HEK293 (cell line): ENCODE measurements at regions not wholly inside any gene's neighbourhood (a gene's known extent, or its start where the extent isn't known, plus 50 kb on each side); places are given as distances from the start of the nearest gene placed in this dataset.

Experiments
- GLI4 ChIP-seq: fragments of 450-650 bp; formaldehyde crosslinking; IDR thresholded peaks from 2 replicates; pipeline ENCODE4 v1.5.1; 2016; ENCODE audit warnings: missing biosample characterization, missing genetic modification characterization
- KLF9 ChIP-seq: fragments of 450-650 bp; formaldehyde crosslinking; IDR thresholded peaks from 2 replicates; pipeline ENCODE4 v1.5.1; 2016; ENCODE audit warnings: missing biosample characterization, missing genetic modification characterization, low read depth
- TRIM28 ChIP-seq: IDR thresholded peaks from 2 replicates; pipeline ENCODE4 v1.6.1; 2011; ENCODE audit warnings: low read length, control low read depth, borderline replicate concordance
- YY1 ChIP-seq: fragments of 450-650 bp; formaldehyde crosslinking; IDR thresholded peaks from 2 replicates; pipeline ENCODE4 v1.5.1; 2018; ENCODE audit warnings: missing biosample characterization, missing genetic modification characterization
- ZBTB21 ChIP-seq: fragments of 450-650 bp; formaldehyde crosslinking; IDR thresholded peaks from 2 replicates; pipeline ENCODE4 v1.5.1; 2017; ENCODE audit warnings: missing biosample characterization, missing genetic modification characterization
- ZNF221 ChIP-seq: fragments of 450-650 bp; formaldehyde crosslinking; IDR thresholded peaks from 2 replicates; pipeline ENCODE4 v1.5.1; 2017; ENCODE audit warnings: missing biosample characterization, missing genetic modification characterization, borderline replicate concordance
- ZNF274 ChIP-seq, 2 experiments: fragments of 200-500 bp in 1 of 2; fragments of 450-650 bp in 1 of 2; sonication (Bioruptor generic) in 1 of 2; formaldehyde crosslinking in 1 of 2; IDR thresholded peaks; 2 replicates each; pipeline versions ENCODE4 v1.5.1 to v1.6.1; 2014 to 2016; ENCODE audit warnings: borderline replicate concordance in 1 of 2, inconsistent platforms in 1 of 2, low read length in 1 of 2, missing biosample characterization in 1 of 2, missing genetic modification characterization in 1 of 2
- ZNF843 ChIP-seq: fragments of 450-650 bp; formaldehyde crosslinking; IDR thresholded peaks from 2 replicates; pipeline ENCODE4 v1.5.1; 2016; ENCODE audit warnings: missing biosample characterization, missing genetic modification characterization
- TF ChIP-seq, protein P1 (sequence below): fragments of 450-650 bp; formaldehyde crosslinking; IDR thresholded peaks from 2 replicates; pipeline ENCODE4 v1.5.1; 2016; ENCODE audit warnings: missing biosample characterization, missing genetic modification characterization

DNA sequence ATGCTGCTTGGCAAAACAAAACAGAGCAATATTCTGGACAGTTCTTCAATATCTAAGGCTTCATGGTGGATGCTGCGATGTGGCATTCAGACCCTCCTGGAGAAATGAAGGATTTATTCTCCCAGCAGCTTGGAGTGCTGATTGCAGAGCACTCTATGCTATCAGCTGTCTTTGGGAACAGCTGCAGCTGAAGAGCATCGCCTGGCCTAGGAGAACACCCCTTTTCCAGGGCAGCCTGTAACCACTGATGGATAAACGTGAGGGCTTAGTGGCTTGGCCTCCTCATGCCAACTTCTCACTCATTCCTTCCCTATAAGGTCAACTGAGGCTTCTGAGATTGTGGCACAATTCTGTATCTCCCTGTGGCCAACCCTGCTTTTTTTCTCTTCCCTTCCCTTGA is 638.1 kb upstream of the CNTNAP2 start:
- TF ChIP-seq, protein P1, sequence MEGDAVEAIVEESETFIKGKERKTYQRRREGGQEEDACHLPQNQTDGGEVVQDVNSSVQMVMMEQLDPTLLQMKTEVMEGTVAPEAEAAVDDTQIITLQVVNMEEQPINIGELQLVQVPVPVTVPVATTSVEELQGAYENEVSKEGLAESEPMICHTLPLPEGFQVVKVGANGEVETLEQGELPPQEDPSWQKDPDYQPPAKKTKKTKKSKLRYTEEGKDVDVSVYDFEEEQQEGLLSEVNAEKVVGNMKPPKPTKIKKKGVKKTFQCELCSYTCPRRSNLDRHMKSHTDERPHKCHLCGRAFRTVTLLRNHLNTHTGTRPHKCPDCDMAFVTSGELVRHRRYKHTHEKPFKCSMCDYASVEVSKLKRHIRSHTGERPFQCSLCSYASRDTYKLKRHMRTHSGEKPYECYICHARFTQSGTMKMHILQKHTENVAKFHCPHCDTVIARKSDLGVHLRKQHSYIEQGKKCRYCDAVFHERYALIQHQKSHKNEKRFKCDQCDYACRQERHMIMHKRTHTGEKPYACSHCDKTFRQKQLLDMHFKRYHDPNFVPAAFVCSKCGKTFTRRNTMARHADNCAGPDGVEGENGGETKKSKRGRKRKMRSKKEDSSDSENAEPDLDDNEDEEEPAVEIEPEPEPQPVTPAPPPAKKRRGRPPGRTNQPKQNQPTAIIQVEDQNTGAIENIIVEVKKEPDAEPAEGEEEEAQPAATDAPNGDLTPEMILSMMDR (tag by site-specific recombination) = no peak
- TF ChIP-seq ZNF274 (IDR thresholded peaks at IDR 0.05; ENCODE audit: low read length) = no peak
- no peak for TF ChIP-seq ZNF274 (tag by site-specific recombination; IDR thresholded peaks at IDR 0.05; ENCODE audit: borderline replicate concordance)
- TF ChIP-seq GLI4 = no peak
- no peak for TF ChIP-seq TRIM28
- TF ChIP-seq ZNF221 = no peak
- TF ChIP-seq ZBTB21 (tag by site-specific recombination) = no peak
- no peak for TF ChIP-seq ZNF843 (tag by site-specific recombination)
- no peak for TF ChIP-seq KLF9 (tag by site-specific recombination)
- no peak for TF ChIP-seq YY1 (tag by site-specific recombination)
